ENCODE measurements at regions not wholly inside any gene's neighbourhood (a gene's known extent, or its start where the extent isn't known, plus 50 kb on each side); places are given as distances from the start of the nearest gene placed in this dataset.

DNA sequence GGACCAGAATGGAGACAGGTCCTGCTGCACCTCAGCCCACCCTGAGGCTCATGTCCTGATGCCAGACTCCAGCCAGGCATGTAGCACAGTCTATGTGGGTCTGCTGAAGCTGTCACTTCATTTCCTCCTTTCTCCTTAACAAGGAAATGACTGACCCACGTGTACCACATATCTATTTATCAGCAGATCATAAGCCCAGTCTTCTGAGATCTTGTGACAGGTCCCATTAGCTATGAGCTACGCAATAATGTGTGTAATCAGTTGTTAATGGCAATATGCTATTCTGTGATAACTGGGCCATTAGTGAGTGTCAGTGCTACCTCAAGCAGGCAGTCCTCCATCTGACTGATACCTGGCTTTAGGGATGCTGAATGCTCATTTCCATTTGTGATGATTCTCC lies 615.3 kb downstream of the BCL11A start:
- Histone ChIP-seq H3K27ac (no peak overlapping the region), H3K27me3 (no peaks in the 10 kb centered on the region), H3K4me1 (no peaks in the 10 kb centered on the region), H3K36me3 (no peaks in the 10 kb centered on the region), H3K4me3 (no peak overlapping the region), H3K9me3 (no peaks in the 10 kb centered on the region)
- no peak for TF ChIP-seq POLR2AphosphoS5 (IDR thresholded peaks at IDR 0.05)
- TF ChIP-seq POLR2A (IDR thresholded peaks at IDR 0.05): no peak
- TF ChIP-seq, protein P1, sequence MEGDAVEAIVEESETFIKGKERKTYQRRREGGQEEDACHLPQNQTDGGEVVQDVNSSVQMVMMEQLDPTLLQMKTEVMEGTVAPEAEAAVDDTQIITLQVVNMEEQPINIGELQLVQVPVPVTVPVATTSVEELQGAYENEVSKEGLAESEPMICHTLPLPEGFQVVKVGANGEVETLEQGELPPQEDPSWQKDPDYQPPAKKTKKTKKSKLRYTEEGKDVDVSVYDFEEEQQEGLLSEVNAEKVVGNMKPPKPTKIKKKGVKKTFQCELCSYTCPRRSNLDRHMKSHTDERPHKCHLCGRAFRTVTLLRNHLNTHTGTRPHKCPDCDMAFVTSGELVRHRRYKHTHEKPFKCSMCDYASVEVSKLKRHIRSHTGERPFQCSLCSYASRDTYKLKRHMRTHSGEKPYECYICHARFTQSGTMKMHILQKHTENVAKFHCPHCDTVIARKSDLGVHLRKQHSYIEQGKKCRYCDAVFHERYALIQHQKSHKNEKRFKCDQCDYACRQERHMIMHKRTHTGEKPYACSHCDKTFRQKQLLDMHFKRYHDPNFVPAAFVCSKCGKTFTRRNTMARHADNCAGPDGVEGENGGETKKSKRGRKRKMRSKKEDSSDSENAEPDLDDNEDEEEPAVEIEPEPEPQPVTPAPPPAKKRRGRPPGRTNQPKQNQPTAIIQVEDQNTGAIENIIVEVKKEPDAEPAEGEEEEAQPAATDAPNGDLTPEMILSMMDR (IDR thresholded peaks at IDR 0.05): no peak
- DNase-seq (ENCODE audit: low spot score in 2 of 2): no peak
- intact Hi-C loops (cut with DNase I; ENCODE audit: low total_unique reads): no loop called here

DNA sequence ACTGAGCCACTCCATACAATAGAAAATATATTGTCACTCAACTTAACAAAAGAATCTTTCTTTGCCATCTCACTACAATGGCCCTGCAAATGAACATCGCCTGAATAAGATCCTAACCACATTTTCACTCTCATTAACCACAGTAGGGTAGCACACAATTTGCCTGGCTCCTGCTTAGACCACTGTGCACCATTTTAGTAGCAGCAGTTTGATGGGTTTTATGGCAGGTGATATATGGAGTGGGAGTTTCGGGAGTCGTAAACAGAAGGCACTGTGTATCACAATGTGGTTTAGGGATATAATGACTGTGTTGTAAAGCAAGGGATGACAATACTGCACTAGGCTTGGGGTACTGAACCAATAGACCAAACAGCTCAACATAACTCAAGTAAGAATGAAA lies 617.4 kb downstream of the BCL11A start:
- H3K4me3 ChIP-seq: no peak overlapping the region
- H3K27me3 ChIP-seq: no peaks in the 10 kb centered on the region
- H3K36me3 ChIP-seq: no peaks in the 10 kb centered on the region
- DNase-seq (ENCODE audit: low spot score in 2 of 2): no peak
- H3K27ac ChIP-seq: no peak overlapping the region
- H3K4me1 ChIP-seq: no peaks in the 10 kb centered on the region
- TF ChIP-seq, protein P1 (IDR thresholded peaks at IDR 0.05): no peak
- TF ChIP-seq POLR2A (IDR thresholded peaks at IDR 0.05) (no peak), POLR2AphosphoS5 (IDR thresholded peaks at IDR 0.05) (no peak)
- peaks cover 0 to 8% of the 10 kb centered on the region in 2 donors for H3K9me3 ChIP-seq
- intact Hi-C loops (cut with DNase I; ENCODE audit: low total_unique reads): no loop called here

DNA sequence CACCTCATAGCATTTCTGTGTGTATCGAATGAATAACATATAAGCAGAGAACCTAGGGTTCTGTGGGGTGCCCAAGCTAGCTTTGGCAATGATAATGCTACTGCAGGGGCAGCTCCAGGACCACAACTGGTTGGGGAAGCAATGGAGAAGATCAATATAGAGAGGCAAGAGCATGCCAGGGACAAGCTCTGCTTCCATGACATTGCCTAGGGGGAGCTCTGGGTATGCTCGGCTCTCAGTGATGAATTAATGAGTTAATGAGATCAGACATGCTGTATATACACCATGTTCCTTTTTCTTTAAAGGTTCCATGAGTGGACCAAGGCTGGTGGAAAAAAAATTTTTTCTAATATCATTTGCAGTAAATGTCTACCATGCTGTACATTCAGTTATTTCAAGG lies 618.4 kb downstream of the BCL11A start:
- TF ChIP-seq POLR2AphosphoS5 (IDR thresholded peaks at IDR 0.05): no peak
- TF ChIP-seq POLR2A (IDR thresholded peaks at IDR 0.05): no peak
- TF ChIP-seq, protein P1 (IDR thresholded peaks at IDR 0.05): no peak
- H3K27ac ChIP-seq: no peak overlapping the region
- peaks cover 0 to 8% of the 10 kb centered on the region in 2 donors for H3K9me3 ChIP-seq
- intact Hi-C loops (cut with DNase I; ENCODE audit: low total_unique reads): no loop called here
- no peaks in the 10 kb centered on the region for H3K27me3 ChIP-seq
- H3K36me3 ChIP-seq: no peaks in the 10 kb centered on the region
- no peaks in the 10 kb centered on the region for H3K4me1 ChIP-seq
- DNase-seq (ENCODE audit: low spot score in 2 of 2): no peak
- no peak overlapping the region for H3K4me3 ChIP-seq

DNA sequence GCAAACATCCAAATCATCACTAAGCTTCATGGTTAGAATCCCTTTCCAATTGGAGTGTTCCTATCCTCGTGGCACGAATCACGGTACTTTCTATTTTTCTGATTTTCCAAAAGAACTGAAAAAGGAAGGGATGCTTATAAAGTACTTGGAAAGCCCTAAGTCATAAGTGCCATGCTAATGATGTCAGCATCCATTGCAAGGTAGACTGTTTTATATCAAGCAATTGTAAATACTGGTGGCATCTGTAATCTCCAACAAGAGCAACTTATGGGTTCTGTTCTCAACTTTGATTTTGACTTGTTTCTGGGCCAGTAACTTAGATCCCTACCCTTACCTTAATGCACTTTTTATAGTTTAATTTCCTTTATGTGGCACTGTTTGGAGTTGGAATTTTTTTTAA lies 619.5 kb downstream of the BCL11A start:
- intact Hi-C loops (cut with DNase I; ENCODE audit: low total_unique reads): no loop called here
- no peak overlapping the region for H3K27ac ChIP-seq
- H3K27me3 ChIP-seq: no peaks in the 10 kb centered on the region

DNA sequence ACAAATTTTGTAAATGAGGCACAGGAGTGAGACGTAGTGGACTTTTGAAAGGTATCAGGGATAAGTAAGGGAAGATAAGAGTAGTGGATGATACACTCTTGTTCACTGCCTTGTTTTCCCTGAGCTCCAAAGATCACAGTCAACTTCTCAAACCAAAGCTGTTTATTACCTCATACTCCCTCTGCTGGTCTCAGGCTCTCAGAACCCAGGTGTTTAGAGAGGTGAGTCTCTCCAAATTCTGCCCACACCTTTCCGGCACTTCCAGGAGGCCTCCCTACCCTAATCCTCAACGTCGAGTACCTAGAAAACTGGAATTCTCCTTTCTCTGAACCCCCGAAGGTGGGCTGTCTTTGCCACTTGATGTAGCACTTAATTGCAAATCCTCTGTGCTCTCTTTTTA lies 621.1 kb downstream of the BCL11A start:
- no peaks in the 10 kb centered on the region for H3K36me3 ChIP-seq
- peaks cover 0 to 8% of the 10 kb centered on the region in 2 donors for H3K9me3 ChIP-seq
- H3K4me3 ChIP-seq: no peak overlapping the region
- DNase-seq (ENCODE audit: low spot score in 2 of 2): no peak
- H3K4me1 ChIP-seq: no peaks in the 10 kb centered on the region
- TF ChIP-seq, protein P1 (IDR thresholded peaks at IDR 0.05): no peak
- TF ChIP-seq POLR2A (IDR thresholded peaks at IDR 0.05): no peak
- TF ChIP-seq POLR2AphosphoS5 (IDR thresholded peaks at IDR 0.05): no peak
- no peak overlapping the region for H3K27ac ChIP-seq
- H3K27me3 ChIP-seq: no peaks in the 10 kb centered on the region
- intact Hi-C loops (cut with DNase I; ENCODE audit: low total_unique reads): no loop called here

More for the DNA sequence above, 619.5 kb downstream of the BCL11A start:
- Histone ChIP-seq H3K9me3 (peaks cover 0 to 8% of the 10 kb centered on the region in 2 donors), H3K4me3 (no peak overlapping the region), H3K36me3 (no peaks in the 10 kb centered on the region), H3K4me1 (no peaks in the 10 kb centered on the region)
- TF ChIP-seq POLR2AphosphoS5 (IDR thresholded peaks at IDR 0.05) (no peak), POLR2A (IDR thresholded peaks at IDR 0.05) (no peak)
- TF ChIP-seq, protein P1 (IDR thresholded peaks at IDR 0.05): no peak
- DNase-seq (ENCODE audit: low spot score in 2 of 2): no peak
